Lower leg skin (tissue), 3 donors: ENCODE measurements at regions not wholly inside any gene's neighbourhood (a gene's known extent, or its start where the extent isn't known, plus 50 kb on each side); places are given as distances from the start of the nearest gene placed in this dataset.

Experiments used
- CTCF ChIP-seq, 3 donors: fragments of 450-650 bp; IDR thresholded peaks; one replicate each; pipeline ENCODE4 v1.5.1; 2016; ENCODE audit warnings: antibody characterized with exemption in 3 of 3, mild to moderate bottlenecking in 3 of 3, moderate library complexity in 2 of 3
- POLR2A ChIP-seq, 2 donors: fragments of 450-650 bp; IDR thresholded peaks; one replicate each; pipeline ENCODE4 v1.6.1; 2016 to 2017; ENCODE audit warnings: antibody characterized with exemption in 2 of 2, mild to moderate bottlenecking in 1 of 2, moderate library complexity in 1 of 2

DNA sequence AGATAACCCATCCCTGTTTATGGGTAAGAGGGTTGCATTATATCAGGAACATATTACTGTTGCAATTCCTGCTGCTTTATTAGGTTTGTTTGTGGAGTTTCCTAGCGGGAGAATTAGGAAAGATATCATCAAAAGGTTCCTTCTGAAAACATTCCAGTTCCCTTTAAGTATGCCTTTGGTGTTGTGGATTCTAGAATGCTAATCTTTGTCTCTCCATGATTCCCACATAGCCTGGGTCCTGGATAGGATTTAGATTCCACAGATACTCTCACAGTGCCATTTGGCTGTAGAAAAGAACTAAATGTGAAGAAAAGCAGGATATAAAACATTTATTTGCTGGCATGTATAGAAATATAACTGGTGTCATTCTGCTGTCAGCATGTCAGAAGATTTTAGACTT, 338.7 kb downstream of the PCDH18 start:
- no peak for TF ChIP-seq CTCF (IDR thresholded peaks at IDR 0.05)
- TF ChIP-seq POLR2A (IDR thresholded peaks at IDR 0.05) = no peak
